ENCODE measurements at regions not wholly inside any gene's neighbourhood (a gene's known extent, or its start where the extent isn't known, plus 50 kb on each side); places are given as distances from the start of the nearest gene placed in this dataset.
A peak's percentile ranks its signal among the peaks of the same experiment; 100 is the strongest.

GRCh38 chr6:14658030-14658429 lies 540.5 kb downstream of the CD83 start:
- DNase-seq, result no peak

GRCh38 chr6:14658886-14659561 lies 541.5 kb downstream of the CD83 start:
- peak; percentile 31 for DNase-seq

- DNase-seq, result no peak
These were observed 542.3 kb downstream of the CD83 start for GRCh38 chr6:14659841-14660240.

GRCh38 chr6:14660806-14661579 lies 543.4 kb downstream of the CD83 start:
- DNase-seq, result peak; percentile 15

GRCh38 chr6:14661691-14662090 lies 544.1 kb downstream of the CD83 start:
- DNase-seq, result no peak

GRCh38 chr6:14664112-14664601 lies 546.6 kb downstream of the CD83 start:
- DNase-seq, result no peak

- DNase-seq, result no peak
These were observed 547.2 kb downstream of the CD83 start for GRCh38 chr6:14664621-14665315.

- DNase-seq, result peak; percentile 78
These were observed 548.5 kb downstream of the CD83 start for GRCh38 chr6:14665827-14666724.

GRCh38 chr6:14670806-14671205 lies 553.2 kb downstream of the CD83 start:
- DNase-seq, result no peak

- no peak for DNase-seq
These were observed 553.7 kb downstream of the CD83 start for GRCh38 chr6:14671261-14671681.

- DNase-seq, result no peak
These were observed 554.4 kb downstream of the CD83 start for GRCh38 chr6:14671937-14672336.

GRCh38 chr6:14673201-14673600 lies 555.6 kb downstream of the CD83 start:
- no peak for DNase-seq

GRCh38 chr6:14674458-14674857 lies 556.9 kb downstream of the CD83 start:
- no peak for DNase-seq

GRCh38 chr6:14674867-14675648 lies 557.5 kb downstream of the CD83 start:
- DNase-seq, result no peak

GRCh38 chr6:14676064-14676463 lies 558.5 kb downstream of the CD83 start:
- no peak for DNase-seq

- DNase-seq, result no peak
These were observed 559.6 kb downstream of the CD83 start for GRCh38 chr6:14676977-14677781.

- peak; percentile 5 for DNase-seq
These were observed 564.0 kb upstream of the JARID2 start for GRCh38 chr6:14681699-14682487.

- DNase-seq, result no peak
These were observed 563.1 kb upstream of the JARID2 start for GRCh38 chr6:14682812-14683211.

- DNase-seq, result no peak
These were observed 556.2 kb upstream of the JARID2 start for GRCh38 chr6:14689639-14690038.

Measured in SIG-M5 (cell line).